CD4-positive, alpha-beta T cell (primary cell): ENCODE measurements at regions not wholly inside any gene's neighbourhood (a gene's known extent, or its start where the extent isn't known, plus 50 kb on each side); places are given as distances from the start of the nearest gene placed in this dataset.

Experiments
- ATAC-seq: fragments of 200-7000 bp; cut with Tn5 transposase; one replicate; pipeline ENCODE4 v1.10.0; 2022; ENCODE audit warnings: mild to moderate bottlenecking; ENCODE audit not compliant: poor library complexity
- CTCF ChIA-PET: fragments of 350-600 bp; sonication (Branson Sonifier 250); formaldehyde crosslinking; loops from one replicate; lab custom pipeline; 2021; ENCODE audit warnings: antibody characterized with exemption, inconsistent platforms; lab: Charles Lee
- POLR2A ChIA-PET: fragments of 350-600 bp; sonication (Branson Sonifier 250); formaldehyde crosslinking; loops from one replicate; lab custom pipeline; 2021; ENCODE audit warnings: antibody characterized with exemption, inconsistent platforms; lab: Charles Lee
- DNase-seq, 14 experiments: peaks; one replicate each; pipeline ENCODE4 v3.0.0-alpha.2; 2013 to 2020; ENCODE audit warnings: mixed read lengths in 2 of 14
- H3K27ac ChIP-seq, 2 donors: one replicate each; pipeline versions ENCODE4 v1.5.1 to v1.7.0; 2013; ENCODE audit warnings: low read length in 2 of 2, low read depth in 1 of 2, mild to moderate bottlenecking in 1 of 2
- H3K27me3 ChIP-seq, 2 experiments: 1 replicate in 1 of 2; 2 replicates in 1 of 2; pipeline versions ENCODE4 v1.6.1 to v1.7.0; 2013; ENCODE audit warnings: low read length in 2 of 2, control low read depth in 1 of 2, mild to moderate bottlenecking in 1 of 2, moderate library complexity in 1 of 2; ENCODE audit not compliant: insufficient read depth in 2 of 2, control insufficient read depth in 1 of 2
- H3K36me3 ChIP-seq: one replicate; pipeline ENCODE4 v1.6.1; 2013; ENCODE audit warnings: low read length, control low read depth; ENCODE audit not compliant: insufficient read depth
- H3K4me1 ChIP-seq: one replicate; pipeline ENCODE4 v1.6.1; 2013; ENCODE audit warnings: low read length, control low read depth; ENCODE audit not compliant: insufficient read depth
- H3K4me3 ChIP-seq: one replicate; pipeline ENCODE4 v1.5.1; 2013; ENCODE audit warnings: mild to moderate bottlenecking, low read length, moderate library complexity
- H3K9me3 ChIP-seq, 2 experiments: 1 replicate in 1 of 2; 2 replicates in 1 of 2; pipeline versions ENCODE4 v1.6.1 to v1.7.0; 2013; ENCODE audit warnings: low read length in 2 of 2, mild to moderate bottlenecking in 2 of 2, control low read depth in 1 of 2, moderate library complexity in 1 of 2; ENCODE audit not compliant: control insufficient read depth in 1 of 2, insufficient read depth in 1 of 2
- H3K27ac Mint-ChIP-seq: one replicate; pipeline ENCODE4 v1.8.0; 2020; ENCODE audit warnings: mixed read lengths
- H3K27me3 Mint-ChIP-seq: one replicate; pipeline ENCODE4 v1.8.0; 2021; ENCODE audit warnings: mixed read lengths
- H3K36me3 Mint-ChIP-seq: one replicate; pipeline ENCODE4 v1.8.0; 2021; ENCODE audit warnings: low read depth, mixed read lengths
- H3K4me1 Mint-ChIP-seq: one replicate; pipeline ENCODE4 v1.8.0; 2021; ENCODE audit warnings: low read depth, mixed read lengths
- H3K4me3 Mint-ChIP-seq: one replicate; pipeline ENCODE4 v1.8.0; 2020; ENCODE audit warnings: mild to moderate bottlenecking, mixed read lengths
- H3K9me3 Mint-ChIP-seq: one replicate; pipeline ENCODE4 v1.8.0; 2020; ENCODE audit warnings: mixed read lengths
- intact Hi-C, 2 experiments: fragments of 100-400 bp; cut with DNase I in 1 of 2; cut with micrococcal nuclease in 1 of 2; formaldehyde crosslinking; loops; one replicate each; pipeline versions ENCODE4 v1.15.1 to v1.9.0; 2023 to 2025; cut with DNase I, micrococcal nuclease
- TF ChIP-seq, protein P1 (sequence below): fragments of 200-600 bp; IDR thresholded peaks from one replicate; pipeline ENCODE4 v1.8.0; 2022; ENCODE audit warnings: antibody characterized with exemption, mild to moderate bottlenecking

DNA sequence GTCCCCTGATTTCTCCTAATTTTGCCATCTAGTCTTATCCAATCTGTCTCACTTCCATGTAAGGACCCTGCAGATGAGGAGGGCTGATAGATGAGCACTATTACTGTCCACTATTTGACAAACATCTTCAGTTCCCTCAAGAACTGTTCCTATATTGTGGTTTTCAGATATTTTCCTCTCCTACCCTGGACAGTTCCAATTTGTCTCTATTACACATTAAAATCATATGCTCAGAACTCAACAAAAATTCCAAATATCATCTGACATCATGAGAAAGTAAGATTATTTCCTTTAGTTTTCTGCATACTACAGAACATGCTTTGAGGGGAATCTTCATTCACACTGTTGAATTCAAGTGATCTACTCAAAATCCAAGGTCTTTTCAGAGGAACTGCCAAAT lies 265.6 kb upstream of the ARID1B start:
- intact Hi-C loops: no loop called here
- Mint-ChIP-seq H3K4me1 (peaks cover 7% of the 10 kb centered on the region), H3K36me3 (no peaks in the 10 kb centered on the region), H3K27ac (no peak overlapping the region), H3K27me3 (peaks cover 13% of the 10 kb centered on the region), H3K9me3 (no peaks in the 10 kb centered on the region), H3K4me3 (no peak overlapping the region)
- ATAC-seq (no peak), DNase-seq (no peak)
- ChIA-PET CTCF (no interaction called here), POLR2A (no interaction called here)
- TF ChIP-seq, protein P1, sequence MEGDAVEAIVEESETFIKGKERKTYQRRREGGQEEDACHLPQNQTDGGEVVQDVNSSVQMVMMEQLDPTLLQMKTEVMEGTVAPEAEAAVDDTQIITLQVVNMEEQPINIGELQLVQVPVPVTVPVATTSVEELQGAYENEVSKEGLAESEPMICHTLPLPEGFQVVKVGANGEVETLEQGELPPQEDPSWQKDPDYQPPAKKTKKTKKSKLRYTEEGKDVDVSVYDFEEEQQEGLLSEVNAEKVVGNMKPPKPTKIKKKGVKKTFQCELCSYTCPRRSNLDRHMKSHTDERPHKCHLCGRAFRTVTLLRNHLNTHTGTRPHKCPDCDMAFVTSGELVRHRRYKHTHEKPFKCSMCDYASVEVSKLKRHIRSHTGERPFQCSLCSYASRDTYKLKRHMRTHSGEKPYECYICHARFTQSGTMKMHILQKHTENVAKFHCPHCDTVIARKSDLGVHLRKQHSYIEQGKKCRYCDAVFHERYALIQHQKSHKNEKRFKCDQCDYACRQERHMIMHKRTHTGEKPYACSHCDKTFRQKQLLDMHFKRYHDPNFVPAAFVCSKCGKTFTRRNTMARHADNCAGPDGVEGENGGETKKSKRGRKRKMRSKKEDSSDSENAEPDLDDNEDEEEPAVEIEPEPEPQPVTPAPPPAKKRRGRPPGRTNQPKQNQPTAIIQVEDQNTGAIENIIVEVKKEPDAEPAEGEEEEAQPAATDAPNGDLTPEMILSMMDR: no peak
- Histone ChIP-seq H3K27me3 (no peaks in the 10 kb centered on the region), H3K36me3 (no peaks in the 10 kb centered on the region), H3K4me3 (no peak overlapping the region), H3K9me3 (no peaks in the 10 kb centered on the region), H3K4me1 (no peaks in the 10 kb centered on the region), H3K27ac (no peak overlapping the region)

DNA sequence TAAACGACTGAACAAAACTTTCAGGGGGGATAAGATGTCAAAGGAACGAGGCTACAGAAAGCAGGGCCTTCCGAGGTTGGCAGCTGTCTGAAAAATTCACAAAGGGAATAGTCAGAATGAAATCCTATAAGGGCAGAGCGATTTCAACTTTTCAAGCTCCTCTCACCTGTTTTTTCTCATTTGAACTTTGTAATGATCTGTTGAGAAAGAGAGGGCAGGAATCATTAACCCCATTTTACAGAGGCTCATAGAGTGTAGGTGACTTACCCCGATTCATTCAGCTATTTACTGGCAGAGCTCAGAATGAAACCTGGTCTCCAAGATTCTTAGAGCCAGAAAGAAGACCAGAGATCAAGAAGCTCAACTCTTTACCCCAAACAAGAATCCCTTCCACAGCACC lies 266.1 kb upstream of the ARID1B start:
- no peaks in the 10 kb centered on the region for H3K36me3 ChIP-seq
- Mint-ChIP-seq H3K9me3 (no peaks in the 10 kb centered on the region), H3K36me3 (no peaks in the 10 kb centered on the region), H3K27ac (no peak overlapping the region), H3K27me3 (peaks cover 13% of the 10 kb centered on the region), H3K4me1 (peaks cover 7% of the 10 kb centered on the region), H3K4me3 (no peak overlapping the region)
- ChIA-PET POLR2A (no interaction called here), CTCF (no interaction called here)
- H3K4me1 ChIP-seq: no peaks in the 10 kb centered on the region
- H3K4me3 ChIP-seq: no peak overlapping the region
- ATAC-seq (no peak), DNase-seq (no peak)
- H3K27me3 ChIP-seq: no peaks in the 10 kb centered on the region
- TF ChIP-seq, protein P1: no peak
- no peak overlapping the region for H3K27ac ChIP-seq
- H3K9me3 ChIP-seq: no peaks in the 10 kb centered on the region
- intact Hi-C loops: no loop called here

DNA sequence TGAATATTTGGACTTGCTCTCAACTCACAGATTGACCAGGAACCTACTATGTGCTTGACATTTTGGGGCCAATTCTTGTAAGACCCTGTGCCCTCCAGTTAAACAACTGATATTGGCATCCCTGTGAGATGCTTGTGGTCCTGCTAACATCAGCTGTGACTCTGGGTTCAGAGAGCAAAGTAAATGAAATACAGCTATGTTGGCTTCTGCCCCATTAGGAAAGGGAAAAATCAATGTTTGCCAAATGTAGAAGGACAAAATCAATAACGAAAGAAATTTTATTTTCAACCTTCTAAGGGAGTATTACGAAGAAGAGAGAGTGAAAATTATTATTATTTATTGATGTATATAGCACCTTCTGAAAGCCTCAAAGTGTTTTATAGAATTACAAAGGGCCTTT lies 266.9 kb upstream of the ARID1B start:
- ATAC-seq (no peak), DNase-seq (no peak)
- ChIA-PET POLR2A (no interaction called here), CTCF (no interaction called here)
- Histone ChIP-seq H3K9me3 (no peaks in the 10 kb centered on the region), H3K4me3 (no peak overlapping the region), H3K4me1 (no peaks in the 10 kb centered on the region), H3K27ac (no peak overlapping the region), H3K27me3 (no peaks in the 10 kb centered on the region), H3K36me3 (no peaks in the 10 kb centered on the region)
- Mint-ChIP-seq H3K27me3 (peaks cover 8% of the 10 kb centered on the region), H3K9me3 (no peaks in the 10 kb centered on the region), H3K27ac (no peak overlapping the region), H3K36me3 (no peaks in the 10 kb centered on the region), H3K4me1 (peaks cover 7% of the 10 kb centered on the region), H3K4me3 (no peak overlapping the region)
- intact Hi-C loops: no loop called here
- TF ChIP-seq, protein P1: no peak
